ENCODE measurements at regions not wholly inside any gene's neighbourhood (a gene's known extent, or its start where the extent isn't known, plus 50 kb on each side); places are given as distances from the start of the nearest gene placed in this dataset.

DNA sequence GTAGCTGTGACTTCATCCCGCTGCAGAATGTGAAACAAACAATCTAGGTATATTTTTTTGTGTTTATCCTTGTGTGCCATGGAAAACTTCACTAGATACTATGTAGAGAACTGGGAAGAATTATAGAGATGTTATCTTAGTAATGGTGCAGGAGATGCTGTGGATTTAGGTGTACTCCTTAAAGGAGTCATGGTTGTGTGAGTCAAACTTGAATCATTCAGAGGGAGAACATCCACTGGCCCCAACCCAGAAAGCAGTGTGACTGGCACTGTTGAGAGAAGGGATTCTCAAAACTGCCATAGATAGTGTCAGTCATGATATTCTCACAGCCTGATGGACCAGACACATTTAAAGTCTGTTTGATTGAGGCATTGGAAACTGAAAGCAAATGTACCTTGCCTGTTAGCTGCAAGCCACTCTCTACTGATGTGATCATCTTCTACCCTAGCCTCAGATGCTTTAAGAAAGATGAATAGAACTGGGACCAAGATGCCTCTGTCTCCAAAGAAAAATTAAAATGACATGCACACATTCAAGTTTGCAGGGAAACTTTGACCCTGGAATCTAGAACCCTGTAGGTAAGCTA is 754.6 kb downstream of the MRPL39 start:
- no peak for DNase-seq

DNA sequence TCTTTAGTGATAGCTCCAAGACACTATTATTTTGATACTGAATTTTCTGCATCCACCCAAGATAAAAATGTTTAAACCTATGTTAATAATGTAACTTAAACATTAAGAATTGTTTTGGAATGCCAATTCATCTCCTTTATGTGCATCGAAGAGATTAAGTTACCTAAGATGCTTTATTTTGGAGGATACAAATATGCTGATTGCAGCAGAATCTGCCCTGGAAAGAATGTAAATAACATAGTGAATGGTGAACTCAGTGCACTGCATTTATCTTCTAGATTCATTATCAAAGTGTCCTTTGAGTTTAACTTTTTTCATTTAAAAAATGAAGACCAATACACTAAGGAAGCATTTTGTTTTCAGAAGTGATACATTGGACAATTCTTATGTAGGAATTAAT is 757.2 kb downstream of the MRPL39 start:
- DNase-seq = no peak

DNA sequence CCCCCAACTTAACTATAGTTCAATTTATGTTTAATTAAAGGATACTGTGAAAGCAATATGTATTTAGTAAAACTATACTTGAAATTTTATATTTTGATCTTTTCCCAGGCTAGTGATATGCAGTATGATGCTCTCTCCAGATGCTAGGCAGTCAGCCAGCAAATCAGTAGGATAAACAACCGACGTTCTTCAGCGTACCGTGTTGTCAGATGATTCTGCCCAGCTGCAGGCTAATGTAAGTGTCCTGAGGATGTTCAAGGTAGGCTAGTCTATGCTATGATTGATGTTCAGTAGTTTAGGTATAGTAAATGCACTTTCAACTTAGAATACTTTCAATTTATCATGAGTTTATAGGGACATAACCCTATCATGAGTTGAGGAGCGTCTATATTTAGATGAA is 762.6 kb downstream of the MRPL39 start:
- no peak for DNase-seq

DNA sequence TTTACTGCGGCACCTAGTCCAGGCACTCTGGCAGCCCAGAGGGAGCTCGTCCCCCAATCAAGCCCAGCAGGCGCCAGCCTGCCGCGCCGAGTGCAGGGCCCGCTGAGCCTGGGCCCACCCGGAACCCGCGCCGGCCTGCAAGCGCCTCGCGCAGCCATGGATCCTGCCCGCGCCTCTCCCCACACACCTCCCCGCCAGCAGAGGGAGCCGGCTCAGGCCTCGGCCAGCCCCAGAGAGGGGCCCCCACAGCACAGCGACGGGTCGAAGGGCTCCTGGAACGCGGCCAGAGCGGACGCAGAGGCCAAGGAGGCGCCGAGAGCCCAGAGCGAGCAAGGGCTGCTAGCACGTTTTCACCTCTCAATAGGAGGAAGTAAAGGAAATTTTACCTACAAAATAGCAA is 767.0 kb downstream of the MRPL39 start:
- no peak for DNase-seq

DNA sequence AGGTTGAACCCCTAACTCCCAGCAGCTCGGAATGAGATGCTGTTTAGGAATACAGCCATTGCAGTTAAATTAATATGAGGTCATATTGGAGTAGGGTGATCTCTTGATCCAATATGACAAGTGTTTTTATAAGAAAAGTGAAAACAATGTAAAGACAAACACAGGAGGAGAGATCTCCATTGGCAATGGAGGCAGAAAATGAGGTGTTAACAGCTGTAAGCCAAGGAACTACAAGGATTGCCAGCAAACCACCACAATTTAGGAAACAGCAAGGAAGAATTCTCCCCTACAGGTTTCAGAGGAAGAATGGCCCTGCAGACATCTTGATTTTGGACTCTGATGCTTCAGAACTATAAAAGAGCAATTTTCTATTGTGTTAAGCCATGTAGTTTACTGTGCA is 774.3 kb downstream of the MRPL39 start:
- DNase-seq = no peak

DNA sequence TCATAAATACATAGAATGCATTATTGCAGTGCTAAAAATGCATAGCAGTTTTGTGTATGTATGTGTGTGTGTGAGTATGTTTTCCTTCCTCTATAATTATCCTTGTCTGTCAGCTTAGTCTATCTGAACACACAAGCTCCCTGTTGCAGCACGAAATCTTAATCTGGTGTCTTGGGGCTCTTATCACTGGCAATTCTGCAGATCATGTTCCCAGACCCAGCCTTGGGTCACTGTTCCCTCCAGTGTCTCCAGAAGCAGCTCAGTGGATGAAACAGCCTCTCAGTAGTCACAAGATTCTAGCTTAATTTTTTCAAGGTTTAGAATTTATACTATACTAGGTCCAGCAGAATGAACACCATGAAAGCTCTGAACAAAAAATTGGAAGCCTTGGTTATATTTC is 777.9 kb downstream of the MRPL39 start:
- DNase-seq = no peak

DNA sequence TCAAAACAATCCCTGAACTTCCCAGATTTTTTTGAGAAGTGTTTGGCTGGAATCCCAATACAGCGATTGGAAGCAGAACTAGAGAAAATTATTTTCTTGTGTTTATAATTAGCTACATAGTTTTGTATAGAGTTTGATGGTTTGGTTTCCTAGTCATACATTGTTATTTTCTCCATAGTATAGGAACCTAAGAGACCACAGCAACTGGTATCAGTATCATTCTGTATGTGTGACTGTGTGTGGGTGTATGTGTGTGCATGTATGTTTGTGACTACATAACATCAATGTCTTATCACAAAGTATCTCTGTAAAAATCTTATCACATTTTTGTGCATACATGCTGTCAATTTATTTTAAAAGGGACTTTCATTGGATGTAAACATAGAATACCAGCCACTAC is 780.5 kb downstream of the MRPL39 start:
- DNase-seq = no peak

DNA sequence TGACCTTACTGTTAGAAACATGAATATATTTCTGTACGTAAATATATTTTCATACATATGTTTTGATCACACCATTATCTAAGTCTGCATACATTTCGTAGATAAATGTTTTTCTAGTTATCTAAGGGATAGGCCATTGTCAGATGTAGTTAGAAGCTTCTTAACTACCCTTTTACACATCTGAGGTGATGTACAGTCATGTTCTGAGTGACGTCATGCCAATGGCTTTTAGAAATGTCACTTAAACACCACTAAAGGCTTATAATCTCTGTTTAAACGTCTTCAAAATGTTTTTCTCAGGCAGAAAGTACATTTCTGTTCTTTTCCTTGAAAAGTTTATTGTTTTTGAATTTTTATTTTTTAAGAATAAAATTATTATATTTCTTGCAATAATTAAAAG is 781.9 kb downstream of the MRPL39 start:
- DNase-seq = no peak

DNA sequence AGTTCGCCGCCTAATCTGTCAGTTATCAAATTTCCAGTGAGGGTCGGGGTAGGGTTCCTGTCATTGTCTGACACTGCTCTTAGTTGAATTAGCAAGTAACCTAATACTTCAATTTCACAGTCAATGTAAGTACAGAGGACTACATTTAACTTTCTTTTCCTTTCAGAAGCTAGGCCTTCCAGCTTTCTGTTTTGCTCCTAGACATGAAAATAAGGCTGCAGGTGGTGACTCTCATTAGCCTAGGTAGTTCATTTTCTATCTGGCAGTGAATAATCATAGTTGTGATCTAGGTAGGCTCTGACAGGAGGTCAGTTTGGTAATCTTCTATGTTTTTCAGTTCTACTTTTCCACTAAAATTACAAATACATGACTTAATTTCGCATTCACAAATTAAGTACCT is 783.1 kb downstream of the MRPL39 start:
- DNase-seq = no peak

DNA sequence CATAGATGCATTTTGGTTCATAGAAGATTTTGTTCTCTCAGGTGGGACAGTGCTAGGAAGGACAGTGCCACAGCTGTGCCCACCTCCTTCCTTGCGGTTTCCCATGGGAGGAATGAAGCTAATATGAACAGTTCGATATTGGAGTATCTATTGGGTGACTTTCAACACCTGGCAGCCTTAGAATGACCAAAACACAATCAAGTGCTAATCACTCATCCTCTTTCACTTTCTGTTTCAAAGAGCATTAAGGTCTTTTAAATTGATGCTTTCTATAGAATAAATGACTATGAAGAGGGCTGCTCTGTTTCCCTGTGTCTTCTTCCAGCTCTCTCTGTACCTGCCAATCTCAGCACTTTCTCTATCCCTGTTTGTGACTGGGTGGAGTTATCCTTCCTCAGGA is 784.0 kb downstream of the MRPL39 start:
- no peak for DNase-seq

DNA sequence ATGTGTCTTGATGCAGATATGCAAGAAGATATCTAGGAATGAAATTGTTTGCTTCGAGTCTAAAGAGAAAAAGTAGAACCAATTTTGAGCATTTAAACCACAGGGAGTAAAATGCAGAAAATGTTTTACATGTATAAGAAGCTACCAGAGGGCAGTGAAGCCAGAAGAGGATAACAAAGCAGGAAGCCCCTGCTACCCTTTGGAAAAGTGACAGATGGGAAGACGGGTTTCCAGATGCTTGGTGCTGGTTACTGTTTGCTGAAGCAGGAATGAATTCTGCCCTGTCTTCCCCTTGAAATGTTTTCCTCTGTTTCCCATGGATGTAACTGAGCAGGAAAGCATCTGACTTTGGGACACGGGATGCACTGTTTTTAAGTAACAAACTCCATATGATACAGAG is 822.2 kb downstream of the MRPL39 start:
- DNase-seq = no peak

DNA sequence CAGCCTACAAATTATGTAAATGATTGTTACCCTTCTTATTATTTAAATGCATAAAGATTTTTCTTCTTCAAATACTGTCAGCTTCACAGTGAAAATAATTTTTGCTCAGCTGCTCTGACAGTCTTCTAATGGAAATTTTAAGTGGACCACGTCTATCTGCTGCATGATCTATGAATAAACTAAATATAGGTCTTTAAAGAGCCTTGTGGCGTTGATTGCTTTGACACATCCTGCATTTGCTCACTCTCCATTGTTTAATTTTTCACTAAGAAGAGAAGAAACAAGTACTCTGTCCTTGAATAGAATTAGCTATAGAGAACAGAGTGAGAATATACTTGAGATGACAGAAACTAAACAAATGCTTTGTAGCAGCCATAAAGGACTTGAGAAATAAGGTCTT is 826.1 kb downstream of the MRPL39 start:
- DNase-seq = no peak

DNA sequence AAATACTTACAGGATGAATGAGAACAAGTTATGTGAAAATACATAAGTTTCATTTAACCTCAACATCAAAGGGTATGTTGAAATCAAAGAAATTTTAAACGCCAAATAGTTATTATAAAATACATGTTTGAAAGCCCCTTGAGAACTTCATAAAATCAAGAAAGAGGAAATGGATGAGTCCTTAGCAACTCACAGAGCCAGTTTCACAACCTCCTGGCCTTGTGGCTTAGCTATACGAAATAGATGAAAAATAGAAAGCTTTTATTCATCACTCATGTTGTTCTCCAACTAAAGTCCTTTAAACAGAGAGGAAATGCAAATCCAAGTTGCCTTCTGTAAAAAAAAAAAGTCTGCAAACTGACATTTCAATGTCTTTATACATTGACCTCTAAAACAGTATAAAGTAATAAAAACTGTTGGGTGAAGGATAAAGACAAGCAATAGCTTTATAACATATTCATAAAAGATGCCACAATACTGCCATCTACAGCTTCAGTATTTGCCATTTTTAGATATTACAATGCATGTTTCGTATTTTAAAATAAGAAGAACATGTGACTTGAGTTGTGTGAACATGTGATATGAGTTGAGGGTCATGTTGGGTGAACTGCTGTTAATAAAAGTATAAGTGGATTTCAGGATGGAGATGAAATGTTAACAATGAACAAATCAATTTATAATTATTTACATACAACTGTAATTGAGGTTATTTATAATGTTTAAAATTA is 847.8 kb downstream of the MRPL39 start:
- no peak for DNase-seq

DNA sequence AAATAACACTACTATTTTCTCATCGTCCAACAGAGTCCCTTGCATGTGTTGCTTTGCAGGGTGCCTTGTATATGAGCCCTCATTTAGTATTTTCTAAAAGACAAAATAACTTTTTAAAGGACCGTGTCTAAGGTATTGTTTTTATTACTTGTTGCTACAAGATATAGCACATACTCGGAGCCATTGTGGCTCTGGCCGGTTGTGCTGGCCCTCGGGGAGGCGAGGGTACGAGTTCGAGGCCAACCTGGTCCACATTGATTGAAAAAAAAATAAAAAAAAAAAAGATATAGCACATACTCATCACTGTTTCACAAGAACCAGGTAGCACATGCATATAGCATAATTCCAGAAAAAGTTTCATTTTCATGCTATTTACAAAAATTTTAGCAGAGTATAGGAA is 869.2 kb downstream of the MRPL39 start:
- DNase-seq = no peak

DNA sequence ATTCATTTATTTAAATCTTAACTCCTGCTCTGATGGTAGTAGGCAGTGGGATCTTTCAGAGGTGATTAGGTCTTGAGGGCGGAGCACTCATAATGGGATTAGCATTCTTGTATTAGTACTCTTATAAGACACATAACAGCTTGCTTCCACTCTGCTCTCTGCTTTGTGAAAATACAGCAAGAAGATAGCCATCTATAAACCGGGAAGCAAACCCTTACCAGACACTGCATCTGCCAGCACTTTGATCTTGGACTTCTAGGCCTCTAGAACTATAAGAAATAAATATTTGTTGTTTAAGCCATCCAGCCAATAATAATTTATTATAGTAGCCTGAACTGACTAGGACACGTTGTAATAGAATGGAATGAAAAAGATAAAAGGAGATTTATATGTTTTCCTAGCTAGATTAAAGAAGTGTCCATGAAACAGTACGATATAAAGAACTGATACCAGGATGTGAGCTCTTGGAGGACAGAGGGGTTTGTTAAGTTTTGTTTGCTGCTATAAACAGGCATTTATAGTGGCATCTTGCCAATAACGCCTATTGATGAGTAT is 869.9 kb downstream of the MRPL39 start:
- no peak for DNase-seq

DNA sequence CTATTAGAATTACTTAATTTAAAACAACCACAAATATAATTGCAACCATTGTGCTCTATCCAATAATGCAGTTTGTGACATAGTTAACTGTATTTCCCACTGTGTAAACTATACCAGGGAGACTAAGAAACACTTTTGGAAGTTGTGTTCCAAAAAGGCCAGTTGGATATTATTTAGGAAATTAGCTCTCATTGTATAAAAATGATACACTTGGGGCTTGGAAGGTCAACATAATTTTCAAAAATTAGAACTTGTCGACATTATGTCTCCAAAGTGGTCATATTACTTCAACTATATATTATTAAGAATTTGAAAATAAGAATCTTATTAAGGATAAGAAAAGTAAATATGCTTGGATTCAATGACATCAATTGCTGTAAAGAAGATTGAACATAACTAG is 876.6 kb downstream of the MRPL39 start:
- DNase-seq = no peak

DNA sequence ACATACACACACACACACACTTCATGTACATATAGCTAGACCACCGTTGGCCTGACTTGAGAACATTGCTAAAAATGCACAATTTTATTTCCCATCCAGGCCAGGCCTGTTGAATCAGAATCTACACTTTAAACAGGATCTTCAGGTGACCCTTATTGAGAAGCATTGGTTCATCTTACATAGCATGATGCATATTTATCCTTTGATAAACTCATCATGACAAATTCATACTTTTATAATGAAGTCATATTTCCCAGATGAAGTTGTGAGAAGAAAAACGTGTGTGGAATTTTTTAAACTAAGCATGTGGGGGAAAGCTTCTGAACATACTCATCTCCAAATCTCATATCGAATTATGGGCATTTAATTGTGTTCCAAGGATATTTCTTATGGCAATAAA is 877.7 kb downstream of the MRPL39 start:
- DNase-seq = no peak

DNA sequence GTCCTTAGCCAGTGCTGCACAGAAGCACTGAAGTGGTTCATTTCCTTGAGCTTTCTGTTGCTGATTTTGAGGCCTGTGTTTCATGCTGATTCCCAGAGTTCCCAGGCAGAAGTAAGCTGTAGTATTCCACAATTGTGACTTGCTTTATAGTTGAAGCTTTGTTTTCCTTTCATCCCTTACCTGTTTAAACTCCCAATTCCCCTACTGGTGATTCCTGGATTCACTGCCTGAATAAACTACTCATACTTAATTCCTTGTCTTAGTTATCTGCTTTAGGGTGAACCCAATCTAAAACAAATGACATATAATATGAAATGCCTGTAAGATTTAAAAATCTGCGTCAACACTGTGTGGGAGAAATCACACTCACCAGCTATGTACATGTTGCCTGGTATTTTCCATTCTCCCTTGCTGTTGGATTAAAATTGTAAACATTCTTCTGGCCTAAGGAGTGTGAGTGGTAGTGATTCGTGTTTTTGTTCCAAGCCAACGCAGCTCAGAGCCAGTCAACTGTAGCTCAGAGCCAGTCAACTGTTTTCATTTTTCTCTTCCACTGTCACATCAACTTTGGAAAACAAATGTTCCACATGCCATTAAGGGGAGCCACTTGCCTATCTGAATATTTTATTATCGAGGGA is 879.4 kb downstream of the MRPL39 start:
- DNase-seq = no peak

DNA sequence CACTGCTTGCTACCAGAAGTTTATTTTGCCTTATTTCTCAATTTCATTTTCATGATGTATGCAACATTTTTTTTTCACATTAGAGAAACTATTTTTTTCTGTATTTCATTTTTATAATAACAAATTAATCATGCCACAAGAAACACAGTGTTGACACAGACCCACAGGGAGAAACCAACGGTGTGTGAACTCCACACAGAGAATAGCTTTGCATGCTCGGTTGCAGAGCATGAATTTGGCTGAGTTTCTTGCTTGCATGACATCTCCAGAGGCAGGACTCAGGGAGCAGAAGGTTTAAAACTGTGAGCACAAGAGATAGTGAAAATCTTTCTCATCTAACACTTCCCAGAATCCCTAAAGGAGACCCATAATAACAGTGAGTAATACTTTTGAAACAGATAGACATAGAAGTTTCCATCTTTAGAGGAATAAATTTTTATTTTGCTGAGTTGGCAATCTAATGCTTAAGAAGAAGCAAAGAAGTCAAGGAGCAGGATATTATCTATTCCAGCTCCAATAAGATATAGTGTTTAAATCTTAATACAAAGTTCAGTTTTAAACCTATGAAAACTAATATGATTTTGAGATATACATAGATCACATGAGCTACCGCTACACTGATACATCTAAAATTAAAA is 890.9 kb downstream of the MRPL39 start:
- no peak for DNase-seq

DNA sequence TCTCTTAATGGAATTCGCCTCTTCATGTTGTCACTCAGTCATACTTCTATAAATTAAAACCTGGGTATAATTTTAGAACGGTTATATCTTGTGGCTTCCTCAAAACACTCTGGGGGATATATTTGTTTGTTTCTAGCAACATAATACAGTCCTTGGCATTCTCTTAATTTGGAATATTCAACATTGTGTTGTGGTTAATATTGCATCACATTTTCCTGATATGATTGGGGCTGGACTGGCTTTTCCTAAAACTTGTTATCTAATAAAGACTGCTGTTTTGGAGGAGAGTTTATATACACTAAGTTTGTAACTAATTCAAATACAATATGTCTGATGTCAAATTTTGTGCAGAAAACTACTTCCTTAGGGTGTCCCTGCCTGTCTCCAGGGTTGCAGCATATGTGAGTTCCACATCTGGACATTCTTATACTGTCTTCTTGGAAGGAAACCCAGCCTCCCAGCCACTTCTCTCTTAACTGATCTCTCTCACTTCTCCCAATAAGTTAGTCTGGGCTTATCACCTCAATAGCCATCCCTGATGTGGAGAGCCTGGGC is 892.6 kb downstream of the MRPL39 start:
- no peak for DNase-seq

DNA sequence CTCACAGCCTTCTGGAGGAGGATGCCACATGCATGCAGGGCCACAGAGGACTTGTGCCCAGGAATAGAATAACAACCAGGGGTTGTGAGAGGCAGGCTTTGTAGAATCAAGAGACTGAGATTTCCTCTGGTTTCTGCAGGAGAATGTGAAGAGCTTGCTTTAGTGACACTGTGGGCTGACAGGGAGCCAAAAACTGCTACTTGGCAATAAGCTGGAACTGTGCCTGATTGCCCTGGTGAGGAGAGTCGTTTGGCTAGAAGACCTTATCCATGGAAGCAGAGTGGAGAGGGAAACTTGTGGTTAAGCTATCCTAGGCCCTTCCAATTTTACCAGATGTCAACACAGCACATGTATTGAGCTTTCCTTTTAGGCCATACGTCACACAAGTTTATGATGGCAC is 902.1 kb downstream of the MRPL39 start:
- DNase-seq = no peak

DNA sequence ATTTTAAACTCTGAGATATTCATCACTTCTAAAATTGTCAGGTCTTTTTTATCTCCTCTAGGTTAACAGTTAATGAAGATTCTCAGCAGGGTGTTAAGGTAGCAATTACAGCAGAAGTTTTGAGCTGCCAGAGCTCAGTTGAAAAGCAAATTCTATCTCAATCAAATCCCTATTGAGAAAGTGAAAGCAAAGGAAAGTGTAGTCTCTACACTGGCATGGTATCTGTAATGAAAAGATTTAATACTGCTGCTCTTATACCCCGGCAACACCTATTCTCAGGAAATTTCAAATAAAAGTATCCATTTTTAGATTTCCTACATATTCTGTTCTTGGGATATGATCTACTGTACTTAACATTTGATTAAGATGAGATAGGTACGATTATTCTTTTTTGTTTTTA is 913.5 kb downstream of the MRPL39 start:
- DNase-seq = no peak

DNA sequence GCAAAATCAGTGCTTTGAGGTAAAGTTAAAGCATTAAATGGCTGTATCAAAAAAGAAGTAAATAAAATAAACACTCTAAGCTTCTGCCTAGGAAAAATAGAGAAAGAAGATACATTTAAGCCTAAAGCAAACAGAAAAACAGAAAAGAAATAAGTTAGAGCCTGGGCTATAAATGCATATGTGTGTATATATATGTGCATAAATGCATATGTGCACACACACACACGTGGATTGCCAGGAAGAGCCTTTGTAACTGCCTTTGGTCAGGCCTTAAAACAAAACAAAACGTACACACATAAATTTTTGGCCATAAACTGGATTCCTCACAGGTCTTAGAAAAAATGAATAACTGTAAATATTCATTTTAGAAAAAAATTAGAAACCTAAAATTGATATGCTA is 925.8 kb downstream of the MRPL39 start:
- no peak for DNase-seq

DNA sequence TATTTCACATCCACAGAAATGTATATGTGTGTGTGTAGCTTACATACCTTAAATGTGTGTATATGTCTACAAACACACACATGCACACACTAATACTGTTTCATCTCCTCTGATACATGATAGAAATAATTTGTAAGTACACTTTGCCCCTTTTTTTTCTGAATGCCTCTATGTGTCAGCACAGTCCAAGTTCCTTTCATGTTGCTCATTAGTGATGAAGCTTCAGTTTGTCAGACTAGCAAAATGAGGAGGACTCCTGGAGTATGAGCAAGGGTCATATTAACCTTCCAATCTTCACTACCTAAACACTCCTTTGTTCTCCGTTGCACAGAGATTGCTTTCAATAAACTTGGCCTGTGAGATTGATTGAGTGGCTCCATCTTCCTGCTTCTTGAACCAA is 935.4 kb downstream of the MRPL39 start:
- no peak for DNase-seq
